ENCODE measurements at regions not wholly inside any gene's neighbourhood (a gene's known extent, or its start where the extent isn't known, plus 50 kb on each side); places are given as distances from the start of the nearest gene placed in this dataset.

DNA sequence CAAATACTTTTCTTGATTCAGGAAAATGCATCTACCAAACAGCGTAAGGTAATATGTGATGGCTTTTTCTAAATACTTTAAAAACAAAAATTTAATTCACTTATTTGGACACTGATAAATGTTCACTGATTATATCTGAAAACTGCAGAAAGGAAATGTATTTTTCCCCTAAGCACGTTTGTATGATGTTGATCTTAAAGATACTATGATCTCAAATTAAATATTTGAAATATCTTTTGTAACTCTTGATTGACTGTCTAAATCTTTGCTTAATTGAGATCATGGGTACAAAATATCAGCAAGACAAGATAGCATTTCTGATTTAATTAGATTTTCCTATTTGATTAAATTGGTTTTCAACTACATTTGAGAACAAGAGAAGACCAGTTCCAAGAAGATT lies 281.0 kb upstream of the UGT8 start:
- TF ChIP-seq EZH2 (IDR thresholded peaks at IDR 0.05; ENCODE audit: borderline replicate concordance) = no peak
- TF ChIP-seq CTCF (IDR thresholded peaks at IDR 0.05; ENCODE audit: poor library complexity) = no peak
- TF ChIP-seq EZH2phosphoT487 (IDR thresholded peaks at IDR 0.05; ENCODE audit: low read depth, severe bottlenecking, unreplicated experiment) = no peak

All from hepatocyte (in vitro differentiated cells).